ENCODE measurements at regions not wholly inside any gene's neighbourhood (a gene's known extent, or its start where the extent isn't known, plus 50 kb on each side); places are given as distances from the start of the nearest gene placed in this dataset.

DNA sequence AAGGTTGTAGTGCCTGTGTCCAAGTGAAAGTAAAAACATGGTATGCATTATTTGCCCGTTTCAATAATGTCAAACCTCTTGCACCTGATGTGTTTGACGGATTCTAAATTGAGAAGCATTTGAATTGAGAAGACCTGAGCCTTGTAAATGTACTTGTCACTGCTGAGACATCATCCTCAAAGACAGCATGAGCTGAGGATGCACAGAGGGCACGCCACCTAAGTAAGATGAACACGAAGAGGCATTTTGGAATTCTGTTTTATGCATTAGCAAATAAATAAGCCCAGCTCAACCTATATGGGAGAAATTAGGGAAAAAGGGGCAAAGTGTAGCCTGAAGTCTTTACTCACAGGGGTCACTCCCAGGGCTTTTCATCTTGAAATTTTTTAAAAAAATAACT lies 73.8 kb upstream of the SORCS1 start:
- TF ChIP-seq, protein P1, sequence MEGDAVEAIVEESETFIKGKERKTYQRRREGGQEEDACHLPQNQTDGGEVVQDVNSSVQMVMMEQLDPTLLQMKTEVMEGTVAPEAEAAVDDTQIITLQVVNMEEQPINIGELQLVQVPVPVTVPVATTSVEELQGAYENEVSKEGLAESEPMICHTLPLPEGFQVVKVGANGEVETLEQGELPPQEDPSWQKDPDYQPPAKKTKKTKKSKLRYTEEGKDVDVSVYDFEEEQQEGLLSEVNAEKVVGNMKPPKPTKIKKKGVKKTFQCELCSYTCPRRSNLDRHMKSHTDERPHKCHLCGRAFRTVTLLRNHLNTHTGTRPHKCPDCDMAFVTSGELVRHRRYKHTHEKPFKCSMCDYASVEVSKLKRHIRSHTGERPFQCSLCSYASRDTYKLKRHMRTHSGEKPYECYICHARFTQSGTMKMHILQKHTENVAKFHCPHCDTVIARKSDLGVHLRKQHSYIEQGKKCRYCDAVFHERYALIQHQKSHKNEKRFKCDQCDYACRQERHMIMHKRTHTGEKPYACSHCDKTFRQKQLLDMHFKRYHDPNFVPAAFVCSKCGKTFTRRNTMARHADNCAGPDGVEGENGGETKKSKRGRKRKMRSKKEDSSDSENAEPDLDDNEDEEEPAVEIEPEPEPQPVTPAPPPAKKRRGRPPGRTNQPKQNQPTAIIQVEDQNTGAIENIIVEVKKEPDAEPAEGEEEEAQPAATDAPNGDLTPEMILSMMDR (IDR thresholded peaks at IDR 0.05) = no peak
- TF ChIP-seq POLR2A (IDR thresholded peaks at IDR 0.05) (no peak), EP300 (IDR thresholded peaks at IDR 0.05) (no peak)

All from tibial nerve (tissue), 4 donors.